Cardiac muscle cell (in vitro differentiated cells and primary cell): ENCODE measurements at regions not wholly inside any gene's neighbourhood (a gene's known extent, or its start where the extent isn't known, plus 50 kb on each side); places are given as distances from the start of the nearest gene placed in this dataset.
"Not testable (repeated sequence)": the region's sequence is repeated elsewhere in the genome, so short reads cannot be mapped to it uniquely, and the experiment has no call there.

Experiments
- DNase-seq, 2 donors: peaks; one replicate each; pipeline versions ENCODE4 v3.0.0 to v3.0.0-alpha.2; 2010 to 2017; ENCODE audit warnings: low read depth in 1 of 2, low spot score in 1 of 2
- H3K27ac ChIP-seq: fragments of 200-600 bp; sonication (generic); 2 replicates; pipeline ENCODE4 v1.5.1; 2016
- H3K27me3 ChIP-seq: fragments of 200-600 bp; sonication (generic); 2 replicates; pipeline ENCODE4 v1.6.0; 2016; ENCODE audit warnings: control low read depth
- H3K36me3 ChIP-seq: fragments of 200-600 bp; sonication (generic); 2 replicates; pipeline ENCODE4 v1.5.1; 2016; ENCODE audit warnings: control low read depth
- H3K4me1 ChIP-seq: fragments of 200-600 bp; sonication (generic); 2 replicates; pipeline ENCODE4 v1.8.1; 2017; ENCODE audit warnings: low read depth, mild to moderate bottlenecking, mixed run types
- H3K4me3 ChIP-seq: fragments of 200-600 bp; sonication (generic); 2 replicates; pipeline ENCODE4 v1.5.1; 2016; ENCODE audit warnings: mild to moderate bottlenecking
- H3K9me3 ChIP-seq: fragments of 200-600 bp; sonication (generic); 2 replicates; pipeline ENCODE4 v1.5.1; 2017; ENCODE audit warnings: low read depth, mild to moderate bottlenecking, control low read depth
- TF ChIP-seq, protein P1 (sequence below): IDR thresholded peaks from 2 replicates; pipeline ENCODE4 v1.5.1; 2012; ENCODE audit warnings: low read depth, mild to moderate bottlenecking, low read length

DNA sequence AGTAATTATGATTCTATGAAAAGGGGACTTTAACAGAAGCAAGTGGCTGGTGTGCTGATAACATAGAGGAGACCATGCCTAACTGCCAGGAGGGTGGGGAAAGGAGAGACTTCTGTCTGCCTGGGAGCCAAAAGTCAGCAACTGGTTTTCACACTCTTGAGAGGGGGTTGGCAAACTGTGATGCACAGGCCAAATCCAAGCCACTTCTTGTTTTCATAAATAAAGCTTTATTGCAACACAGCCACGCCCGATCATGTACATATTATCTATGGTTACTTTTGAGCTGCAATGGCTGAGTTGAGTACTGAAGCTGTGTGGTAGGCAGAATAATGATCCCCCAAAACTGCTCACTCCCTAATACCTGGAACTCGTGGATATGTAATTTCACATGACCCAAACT lies 208.4 kb downstream of the LNPK start:
- H3K36me3 ChIP-seq: no peaks in the 10 kb centered on the region
- TF ChIP-seq, protein P1, sequence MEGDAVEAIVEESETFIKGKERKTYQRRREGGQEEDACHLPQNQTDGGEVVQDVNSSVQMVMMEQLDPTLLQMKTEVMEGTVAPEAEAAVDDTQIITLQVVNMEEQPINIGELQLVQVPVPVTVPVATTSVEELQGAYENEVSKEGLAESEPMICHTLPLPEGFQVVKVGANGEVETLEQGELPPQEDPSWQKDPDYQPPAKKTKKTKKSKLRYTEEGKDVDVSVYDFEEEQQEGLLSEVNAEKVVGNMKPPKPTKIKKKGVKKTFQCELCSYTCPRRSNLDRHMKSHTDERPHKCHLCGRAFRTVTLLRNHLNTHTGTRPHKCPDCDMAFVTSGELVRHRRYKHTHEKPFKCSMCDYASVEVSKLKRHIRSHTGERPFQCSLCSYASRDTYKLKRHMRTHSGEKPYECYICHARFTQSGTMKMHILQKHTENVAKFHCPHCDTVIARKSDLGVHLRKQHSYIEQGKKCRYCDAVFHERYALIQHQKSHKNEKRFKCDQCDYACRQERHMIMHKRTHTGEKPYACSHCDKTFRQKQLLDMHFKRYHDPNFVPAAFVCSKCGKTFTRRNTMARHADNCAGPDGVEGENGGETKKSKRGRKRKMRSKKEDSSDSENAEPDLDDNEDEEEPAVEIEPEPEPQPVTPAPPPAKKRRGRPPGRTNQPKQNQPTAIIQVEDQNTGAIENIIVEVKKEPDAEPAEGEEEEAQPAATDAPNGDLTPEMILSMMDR: no peak
- no peaks in the 10 kb centered on the region for H3K4me1 ChIP-seq
- no peaks in the 10 kb centered on the region for H3K27me3 ChIP-seq
- H3K4me3 ChIP-seq: no peak overlapping the region
- H3K9me3 ChIP-seq: no peaks in the 10 kb centered on the region
- no peak overlapping the region for H3K27ac ChIP-seq
- DNase-seq: no peak

DNA sequence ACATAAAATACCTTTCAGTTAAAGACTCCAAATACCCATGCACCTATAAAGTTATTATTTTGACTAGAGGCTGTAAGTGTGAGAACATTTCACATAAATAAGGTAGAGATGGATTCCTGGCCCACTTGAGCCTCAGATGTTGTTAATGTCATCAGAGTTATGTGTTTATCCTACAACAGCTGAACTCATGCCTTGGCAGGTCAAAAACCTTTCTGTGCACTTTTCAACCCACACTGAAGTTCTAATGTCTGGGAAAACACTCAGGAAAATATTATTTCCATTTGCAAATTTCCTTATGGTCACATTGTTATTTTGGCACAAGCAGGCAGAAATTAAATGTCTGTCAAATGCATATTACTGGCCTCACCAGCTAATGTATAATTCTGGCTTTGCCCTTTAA lies 209.2 kb downstream of the LNPK start:
- H3K9me3 ChIP-seq: no peaks in the 10 kb centered on the region
- H3K27ac ChIP-seq: no peak overlapping the region
- H3K36me3 ChIP-seq: no peaks in the 10 kb centered on the region
- no peaks in the 10 kb centered on the region for H3K4me1 ChIP-seq
- H3K4me3 ChIP-seq: no peak overlapping the region
- H3K27me3 ChIP-seq: no peaks in the 10 kb centered on the region
- TF ChIP-seq, protein P1: no peak
- no peak for DNase-seq

DNA sequence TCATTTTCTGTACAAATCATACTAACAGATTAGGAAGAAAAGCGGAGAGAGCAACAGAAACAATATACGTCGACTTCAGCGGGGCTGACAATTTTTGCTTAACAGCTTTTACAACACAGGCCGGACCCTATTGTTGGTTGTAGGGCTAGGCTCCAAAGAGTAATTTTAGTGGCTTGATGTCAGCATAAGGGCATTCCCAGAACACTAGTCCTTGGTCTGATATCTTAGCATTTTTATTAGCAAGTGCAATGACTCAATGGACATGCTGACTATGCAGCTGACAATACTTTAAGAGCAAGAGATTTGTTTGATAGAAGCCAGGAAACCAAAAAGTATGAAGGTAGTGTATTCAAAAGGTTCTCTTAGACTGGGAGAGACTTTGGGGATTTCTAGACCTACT lies 209.9 kb downstream of the LNPK start:
- TF ChIP-seq, protein P1: no peak
- no peak for DNase-seq
- Histone ChIP-seq H3K4me3 (no peak overlapping the region), H3K36me3 (no peaks in the 10 kb centered on the region), H3K4me1 (no peaks in the 10 kb centered on the region), H3K9me3 (no peaks in the 10 kb centered on the region), H3K27ac (no peak overlapping the region), H3K27me3 (no peaks in the 10 kb centered on the region)

DNA sequence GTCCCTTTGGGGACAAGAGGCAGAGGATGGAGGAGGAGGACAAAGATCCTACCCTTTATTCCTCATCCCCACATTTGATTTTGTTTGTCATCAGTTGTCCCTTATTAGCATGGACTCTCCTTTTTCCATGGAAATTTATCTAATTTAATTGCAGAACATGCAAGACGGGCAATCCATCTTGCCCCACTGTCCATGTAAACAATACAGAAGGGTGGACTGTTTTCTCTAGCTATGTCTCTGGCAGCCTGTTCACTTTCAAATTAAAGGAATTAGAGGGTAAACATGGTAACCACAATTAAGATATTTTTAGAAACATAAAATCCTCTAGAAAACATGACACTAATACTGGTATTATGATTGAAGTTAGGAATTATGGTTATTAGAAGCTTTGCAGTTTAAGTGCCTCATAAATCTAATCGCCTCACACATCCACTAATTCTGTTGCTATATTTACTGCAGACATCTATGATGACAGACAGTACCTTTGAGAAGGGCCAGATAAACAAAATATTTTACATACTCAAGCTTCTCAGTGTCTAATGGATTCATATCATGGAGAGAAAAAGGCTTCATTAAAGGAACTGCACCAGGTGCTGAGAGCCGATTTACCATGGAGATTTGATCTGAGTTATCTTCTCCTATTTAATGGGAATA lies 215.5 kb downstream of the LNPK start:
- H3K4me1 ChIP-seq: no peaks in the 10 kb centered on the region
- no peaks in the 10 kb centered on the region for H3K36me3 ChIP-seq
- no peak for DNase-seq
- TF ChIP-seq, protein P1: no peak
- no peak overlapping the region for H3K4me3 ChIP-seq
- H3K9me3 ChIP-seq: no peaks in the 10 kb centered on the region
- H3K27ac ChIP-seq: no peak overlapping the region
- no peaks in the 10 kb centered on the region for H3K27me3 ChIP-seq

DNA sequence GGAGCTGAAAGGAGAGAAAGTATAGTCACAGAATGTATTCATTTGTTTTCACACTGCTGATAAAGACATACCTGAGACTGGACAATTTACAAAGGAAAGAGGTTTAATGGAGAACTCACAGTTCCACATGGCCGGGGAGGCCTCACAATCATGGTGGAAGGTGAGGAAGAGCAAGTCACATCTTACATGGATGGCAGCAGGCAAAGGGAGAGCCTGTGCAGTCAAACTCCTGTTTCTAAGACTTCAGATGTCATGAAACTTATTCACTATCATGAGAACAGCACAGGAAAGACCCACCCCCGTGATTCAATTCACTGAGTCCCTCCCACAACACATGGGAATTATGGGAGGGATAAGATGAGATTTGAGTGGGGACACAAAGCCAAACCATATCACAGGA lies 224.7 kb downstream of the LNPK start:
- not testable (repeated sequence) for DNase-seq, H3K27me3 ChIP-seq, H3K36me3 ChIP-seq

DNA sequence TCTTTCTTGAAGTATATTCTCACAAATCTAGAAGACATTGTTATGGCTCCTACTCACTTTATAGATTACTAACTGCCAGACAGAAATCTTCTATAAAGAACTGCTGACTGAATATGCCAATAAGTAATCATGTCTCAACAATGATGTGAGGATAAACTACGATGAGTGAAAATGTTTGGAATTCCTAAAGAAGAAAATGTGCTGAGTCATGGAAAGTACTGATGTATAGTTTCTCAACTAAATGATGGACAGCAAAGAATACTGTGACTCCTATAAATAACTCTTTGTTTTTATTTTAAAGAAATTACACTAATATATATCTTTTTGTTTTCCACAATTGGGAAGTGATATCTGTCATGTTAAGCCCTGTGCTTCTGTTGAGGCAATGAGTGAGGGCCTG lies 232.9 kb downstream of the LNPK start:
- Histone ChIP-seq H3K27me3 (no peaks in the 10 kb centered on the region), H3K4me1 (no peaks in the 10 kb centered on the region), H3K27ac (no peak overlapping the region), H3K36me3 (no peaks in the 10 kb centered on the region), H3K4me3 (no peak overlapping the region), H3K9me3 (no peaks in the 10 kb centered on the region)
- TF ChIP-seq, protein P1: no peak
- DNase-seq: no peak

More for the DNA sequence above, 224.7 kb downstream of the LNPK start:
- H3K9me3 ChIP-seq, H3K4me1 ChIP-seq, H3K4me3 ChIP-seq, H3K27ac ChIP-seq: not testable (repeated sequence)
